Skeletal muscle cell (primary cell): ENCODE measurements at regions not wholly inside any gene's neighbourhood (a gene's known extent, or its start where the extent isn't known, plus 50 kb on each side); places are given as distances from the start of the nearest gene placed in this dataset.

Experiments used
- DNase-seq: peaks from one replicate; pipeline ENCODE4 v3.0.0-alpha.2; 2010; ENCODE audit warnings: low read depth
- H3K4me3 ChIP-seq: 2 replicates; pipeline ENCODE4 v1.5.1; 2011; ENCODE audit warnings: low read depth, mild to moderate bottlenecking, control low read depth, low read length, moderate library complexity

DNA sequence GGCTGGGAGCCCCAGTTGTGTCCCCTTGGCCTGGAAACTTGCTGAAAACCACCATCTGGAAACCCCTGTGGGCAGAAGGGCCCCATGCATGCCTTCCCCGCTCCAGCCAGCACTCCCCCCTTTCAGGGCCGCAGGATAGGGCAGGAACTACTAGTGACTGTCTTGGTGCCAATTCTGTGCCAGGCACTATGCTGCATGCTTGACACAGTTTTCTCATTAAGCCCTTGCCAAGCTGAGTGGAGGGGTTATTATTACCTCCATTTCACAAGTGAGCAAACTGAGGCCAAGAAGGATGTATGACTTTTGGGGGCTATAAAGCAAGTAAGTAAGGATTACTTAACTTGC is 73.6 kb upstream of the PJA1 start:
- no peak for DNase-seq
- no peak overlapping the region for H3K4me3 ChIP-seq

DNA sequence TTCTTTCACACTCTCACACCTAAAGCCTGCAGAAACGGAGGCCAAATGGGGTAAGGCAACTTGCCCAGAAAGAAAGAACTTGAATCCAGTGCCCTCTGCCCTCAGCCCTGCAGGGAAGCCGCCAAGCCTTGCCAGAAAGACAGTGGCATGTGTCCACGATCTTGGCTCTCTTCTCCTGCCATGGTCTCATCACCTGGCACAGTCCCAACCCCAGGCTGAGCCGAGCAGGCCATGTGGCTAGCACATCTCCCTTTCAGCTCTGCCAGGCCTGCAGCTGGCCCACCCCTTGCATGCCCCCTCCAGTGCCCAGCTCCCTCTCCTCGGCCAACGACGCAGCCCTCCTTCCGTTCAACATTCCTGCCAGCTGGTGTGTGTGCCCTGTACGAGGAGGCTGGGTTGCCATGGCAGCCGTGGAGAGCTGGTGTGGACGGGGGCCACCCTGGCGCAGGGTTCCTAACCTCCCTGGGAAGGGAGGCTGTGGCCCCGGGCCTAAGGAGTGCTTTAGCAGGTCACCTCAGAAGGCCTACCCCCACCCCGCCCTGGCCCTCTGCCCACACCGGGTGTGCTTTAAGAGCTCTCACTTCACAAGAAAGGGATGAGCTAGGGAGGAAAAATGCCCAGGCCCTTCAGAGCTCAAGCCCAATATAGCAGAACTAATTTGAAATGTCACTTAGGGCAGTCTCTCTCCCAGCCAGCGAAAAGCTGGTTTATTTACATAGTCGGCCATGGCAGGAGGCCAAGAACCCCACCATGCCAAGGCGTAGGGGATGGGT is 73.0 kb upstream of the PJA1 start:
- no peak overlapping the region for H3K4me3 ChIP-seq
- no peak for DNase-seq

DNA sequence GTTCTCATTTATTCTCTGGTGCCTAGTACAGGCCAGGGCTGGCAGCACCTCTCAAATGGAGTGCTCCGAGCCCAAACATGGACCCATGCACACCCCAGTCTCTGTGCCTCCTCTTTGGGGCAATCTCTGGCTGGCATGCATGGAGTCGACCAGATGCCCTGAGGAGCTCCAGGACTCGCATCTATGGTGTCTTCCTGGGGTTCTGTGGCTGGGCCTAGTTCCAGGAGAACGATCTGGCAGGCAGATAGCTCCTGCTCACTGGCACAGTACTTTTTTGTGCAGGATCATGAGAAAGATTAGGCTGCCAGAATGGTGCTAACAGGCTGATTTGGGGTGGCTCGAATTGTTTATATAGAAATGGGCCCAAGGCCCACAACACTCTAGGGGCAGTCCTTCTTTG is 72.0 kb upstream of the PJA1 start:
- no peak for DNase-seq
- H3K4me3 ChIP-seq: no peak overlapping the region

DNA sequence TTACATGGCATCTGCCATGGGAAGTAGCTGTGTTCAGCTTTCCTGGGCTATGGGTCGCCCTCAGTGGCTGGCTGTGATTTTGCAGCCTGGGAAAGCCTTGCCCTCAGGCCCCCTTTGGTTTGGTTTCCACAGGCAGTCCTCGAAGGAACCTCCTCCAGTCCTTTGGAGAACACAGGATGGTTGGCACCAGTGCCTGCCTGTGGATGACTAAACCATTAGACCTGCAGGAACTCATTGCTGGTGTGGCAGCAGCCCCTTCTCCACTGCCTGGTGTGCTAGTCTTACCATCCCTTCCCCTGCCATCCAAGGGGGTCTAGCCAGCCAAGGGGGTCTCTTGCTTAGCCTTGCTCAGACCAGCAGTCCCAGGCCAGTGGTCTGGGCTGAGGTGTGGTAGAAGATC is 71.4 kb upstream of the PJA1 start:
- H3K4me3 ChIP-seq: no peak overlapping the region
- DNase-seq: no peak

DNA sequence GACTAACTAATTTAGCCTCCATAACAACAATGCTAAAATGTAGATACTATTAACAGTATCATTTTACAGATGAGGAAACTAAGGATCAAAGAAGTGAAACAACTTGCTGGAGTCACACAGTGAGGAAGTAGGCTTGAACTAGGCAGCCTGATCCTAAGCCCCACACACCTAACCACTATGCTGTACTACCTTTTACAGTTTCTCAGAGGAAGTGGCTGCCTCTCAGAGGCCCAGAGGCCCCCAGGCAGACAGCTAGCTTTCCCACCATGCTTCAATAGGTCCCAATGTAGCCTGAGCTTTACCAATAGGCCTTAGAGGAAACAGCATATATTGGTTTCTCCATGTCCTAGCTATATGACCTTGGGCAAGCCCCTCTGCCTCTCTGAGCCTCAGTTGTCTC is 69.4 kb upstream of the PJA1 start:
- DNase-seq: no peak
- H3K4me3 ChIP-seq: no peak overlapping the region

DNA sequence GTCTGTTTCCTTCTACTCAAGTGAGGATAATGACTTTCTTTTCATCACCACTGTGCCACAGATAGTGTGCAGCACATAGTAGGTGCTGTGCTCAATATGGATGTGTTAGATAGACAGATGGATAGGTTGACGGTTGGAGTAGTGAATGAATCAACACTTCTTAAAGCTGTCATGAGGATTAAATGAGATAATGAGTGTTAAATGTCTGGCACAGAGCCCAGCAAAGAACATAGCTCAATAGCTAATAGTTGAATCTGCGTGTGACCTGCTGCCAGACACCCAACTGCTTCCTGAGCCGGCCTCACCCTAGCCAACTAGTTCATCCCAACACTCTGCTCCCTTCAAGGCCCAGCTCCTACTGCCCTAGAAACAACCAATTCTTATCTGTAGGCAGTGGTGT is 67.7 kb upstream of the PJA1 start:
- DNase-seq: no peak
- H3K4me3 ChIP-seq: no peak overlapping the region

DNA sequence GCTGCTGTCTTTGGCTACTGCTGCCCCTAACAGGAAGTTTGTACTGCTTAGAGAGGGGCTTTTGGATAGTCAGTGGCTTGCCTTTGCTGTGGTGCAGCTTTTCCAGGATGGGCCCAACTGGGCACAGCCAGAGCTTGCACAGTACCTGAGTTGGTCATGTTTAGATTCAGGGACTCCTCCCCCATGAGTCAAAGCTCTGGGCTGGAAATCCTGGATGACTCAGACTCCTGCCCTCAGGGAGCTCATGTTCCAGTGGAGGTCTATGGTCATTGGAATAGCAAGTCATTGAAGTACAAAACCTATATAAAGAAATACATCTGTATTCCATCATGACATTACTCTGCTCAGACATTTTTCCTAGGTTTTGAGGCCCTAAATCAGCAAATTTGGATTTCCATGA is 66.7 kb upstream of the PJA1 start:
- no peak overlapping the region for H3K4me3 ChIP-seq
- no peak for DNase-seq

DNA sequence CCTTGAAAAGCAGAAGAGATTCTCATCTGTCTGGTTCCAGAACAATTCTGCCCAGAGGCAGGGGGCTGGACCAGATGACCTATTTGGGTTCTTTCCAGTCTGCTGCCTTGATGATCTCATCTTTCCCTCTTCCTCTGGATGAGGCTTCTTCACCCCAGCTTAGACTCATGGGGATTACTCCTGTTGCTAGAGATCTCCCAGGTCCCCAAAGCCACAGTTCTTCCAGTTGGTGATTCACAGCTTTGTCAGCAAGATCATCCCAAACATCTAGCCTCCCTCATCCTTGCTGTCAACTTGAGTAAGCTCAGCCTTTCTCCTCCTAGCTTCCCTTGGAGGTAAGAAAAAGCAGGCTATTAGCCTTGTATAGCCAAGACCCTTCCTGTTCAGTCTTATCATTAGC is 64.2 kb upstream of the PJA1 start:
- peak; percentile 26 for DNase-seq
- H3K4me3 ChIP-seq: no peak overlapping the region

DNA sequence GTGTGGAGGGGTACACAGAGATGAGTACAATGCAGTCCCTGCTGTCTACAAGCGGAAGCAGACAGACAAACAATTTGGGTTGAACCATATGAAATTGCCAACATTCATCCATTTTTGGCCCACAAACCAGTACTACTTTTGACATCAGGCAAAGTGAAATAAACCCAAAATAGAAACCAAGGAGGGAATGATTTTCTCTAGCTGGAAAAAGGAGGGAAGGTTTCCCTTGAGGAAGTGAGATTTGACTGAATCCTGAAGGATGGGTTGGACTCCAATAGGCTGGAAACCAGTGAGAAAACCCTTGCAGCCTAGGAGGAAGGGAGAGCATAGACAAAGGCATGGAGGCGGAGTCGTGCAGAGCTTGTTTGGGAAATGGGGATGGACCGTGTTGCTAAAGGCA is 63.5 kb upstream of the PJA1 start:
- no peak overlapping the region for H3K4me3 ChIP-seq
- no peak for DNase-seq

DNA sequence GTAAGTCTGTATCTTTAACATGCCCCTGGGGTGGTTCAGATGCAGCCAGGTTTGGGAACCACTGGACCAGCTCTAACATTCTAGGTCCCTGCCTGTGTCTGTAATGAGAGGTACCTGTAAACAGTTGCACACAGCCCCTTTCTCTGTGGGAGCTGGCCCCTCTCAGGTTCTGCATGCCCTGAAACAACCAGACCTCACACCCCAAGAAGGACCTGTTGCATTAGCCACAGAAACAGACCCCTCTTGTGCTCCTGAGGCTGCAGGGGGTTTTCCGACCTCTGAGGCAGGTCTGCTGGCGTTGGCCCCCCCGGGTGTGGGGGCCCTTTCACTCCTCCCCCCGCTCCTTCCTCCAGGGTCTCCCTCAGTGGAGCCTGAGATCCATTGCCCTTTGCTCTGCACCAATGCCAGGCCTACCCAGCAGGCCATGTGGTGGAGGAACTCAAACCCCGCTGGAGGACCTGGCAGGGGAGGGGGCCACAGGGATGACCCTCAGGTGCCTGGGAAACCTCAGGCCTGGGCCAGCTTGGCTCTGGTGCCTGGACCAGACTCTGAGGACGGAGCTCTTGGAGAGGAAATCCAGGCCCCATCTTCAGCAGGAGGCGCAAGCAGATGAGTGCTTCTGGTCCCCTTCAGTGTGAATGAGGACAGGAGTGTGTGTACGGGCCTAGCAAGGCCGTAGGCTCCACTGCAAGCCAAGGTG is 61.4 kb upstream of the PJA1 start:
- no peak overlapping the region for H3K4me3 ChIP-seq
- DNase-seq: no peak

DNA sequence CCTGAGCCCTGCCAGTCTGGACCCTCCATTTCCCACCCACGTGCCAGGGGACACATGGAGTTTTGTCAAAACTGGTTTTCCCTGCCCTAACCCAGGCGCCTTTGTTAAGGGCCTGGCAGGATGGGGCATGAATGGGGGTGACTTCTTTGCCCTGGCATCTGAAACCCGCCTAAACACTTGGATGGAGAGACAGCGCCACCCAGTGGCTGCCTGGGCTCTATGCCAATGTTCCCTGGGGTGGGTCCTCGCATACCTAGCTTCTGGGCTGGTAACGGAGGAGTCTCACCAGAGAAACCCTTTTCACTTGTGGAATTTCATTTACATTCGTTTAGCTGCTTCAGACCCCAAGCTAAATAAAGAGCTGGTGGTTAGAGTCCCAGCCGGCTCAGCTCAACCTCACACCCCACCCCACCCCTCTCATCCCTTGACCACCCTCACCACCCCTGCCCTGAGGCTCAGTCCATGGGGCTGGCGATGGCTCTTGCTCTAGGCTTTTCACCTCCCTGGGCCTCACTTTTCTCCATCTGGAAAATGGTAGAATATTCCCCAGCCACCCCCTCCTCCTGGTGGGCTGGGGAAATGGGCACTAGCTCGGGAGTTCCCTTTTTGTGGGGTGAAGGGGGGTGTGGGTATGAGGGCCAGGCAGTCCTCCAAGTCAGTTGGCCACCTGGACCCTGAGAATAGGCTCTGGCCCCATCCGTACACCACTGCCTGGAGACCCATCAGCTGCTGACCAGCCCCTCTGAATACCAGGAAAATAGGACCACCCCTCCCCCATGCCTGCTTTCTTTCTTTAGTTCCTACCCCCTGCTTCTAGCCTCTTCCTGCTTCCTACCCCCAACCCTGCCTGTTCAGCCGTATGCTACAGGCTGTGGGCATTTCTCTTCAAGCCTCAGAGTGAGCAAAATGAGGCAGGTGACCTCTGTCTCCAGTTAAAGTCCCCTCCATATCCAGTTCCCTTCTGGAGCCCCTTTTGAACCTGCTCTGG is 57.1 kb upstream of the PJA1 start:
- DNase-seq: peak; percentile 10
- no peak overlapping the region for H3K4me3 ChIP-seq

DNA sequence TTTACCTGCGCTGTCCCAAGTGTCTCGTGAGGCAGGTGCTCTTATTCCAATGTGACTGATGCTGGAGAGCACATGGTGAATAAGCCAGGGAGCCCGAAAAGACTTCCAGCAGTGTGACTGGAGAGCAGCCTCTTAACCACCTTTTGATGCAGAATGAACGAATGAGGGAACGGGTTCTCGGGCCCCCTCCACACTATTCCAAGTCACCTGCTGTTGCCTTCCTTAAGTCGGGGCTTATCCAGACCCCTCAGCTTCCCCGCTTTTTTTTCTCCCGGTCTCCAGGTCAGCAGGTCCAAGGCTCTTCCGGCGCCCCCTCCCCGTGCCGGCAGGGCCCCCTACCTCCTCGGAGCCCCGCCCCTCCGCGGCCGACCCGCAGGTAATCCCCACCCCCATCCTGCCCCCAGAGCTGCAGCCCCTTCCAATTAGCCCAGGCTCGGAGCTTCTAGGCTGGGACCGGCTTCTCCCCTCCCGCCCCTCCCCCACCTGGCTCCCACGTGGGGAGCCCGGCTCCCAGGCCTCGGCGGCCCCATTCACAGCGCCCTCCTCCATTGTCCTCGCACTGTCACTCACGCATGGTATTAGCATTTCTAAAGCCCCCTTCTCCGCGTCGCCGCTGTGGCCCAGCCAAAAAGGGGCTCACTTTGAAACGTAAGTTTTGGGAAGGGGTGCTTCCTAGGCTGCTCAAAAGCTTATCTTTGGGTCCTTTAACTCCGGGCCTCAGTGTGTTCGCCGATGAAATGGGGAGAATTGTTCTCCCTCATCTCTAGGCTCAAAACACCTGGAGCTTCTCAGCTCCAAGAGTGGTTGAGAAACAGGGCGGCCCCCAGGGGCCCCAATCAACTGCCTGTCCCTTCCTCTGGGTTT is 56.2 kb upstream of the PJA1 start:
- no peak overlapping the region for H3K4me3 ChIP-seq
- DNase-seq: no peak

DNA sequence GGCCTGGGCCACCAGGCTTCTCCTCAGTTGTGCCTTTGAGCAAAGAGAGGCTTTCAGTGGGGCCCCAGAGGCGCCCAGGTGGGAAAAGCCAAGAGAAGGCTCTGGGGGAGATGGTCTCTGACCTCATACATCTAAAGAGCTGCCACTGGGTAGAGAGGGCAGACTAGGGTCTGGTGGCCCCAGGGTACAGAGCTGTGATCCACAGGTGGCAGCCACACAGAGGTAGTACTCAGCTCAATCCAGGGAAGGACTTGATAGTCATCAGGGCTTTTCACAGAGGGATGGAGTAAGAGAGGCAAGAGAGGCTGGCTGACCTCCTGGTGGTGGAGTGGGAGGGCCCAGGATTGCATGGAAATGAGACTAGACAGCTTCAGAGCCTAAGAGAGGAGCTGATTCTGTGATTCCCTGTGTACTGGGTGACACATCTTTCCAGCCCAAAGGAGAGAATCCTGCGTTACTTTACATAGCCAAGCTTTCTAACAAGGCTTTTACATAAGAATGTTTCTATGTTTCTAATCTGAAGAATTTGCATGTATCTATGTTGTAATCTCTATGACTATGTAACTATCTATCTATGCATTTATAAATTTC is 53.2 kb upstream of the PJA1 start:
- DNase-seq: no peak
- no peak overlapping the region for H3K4me3 ChIP-seq

DNA sequence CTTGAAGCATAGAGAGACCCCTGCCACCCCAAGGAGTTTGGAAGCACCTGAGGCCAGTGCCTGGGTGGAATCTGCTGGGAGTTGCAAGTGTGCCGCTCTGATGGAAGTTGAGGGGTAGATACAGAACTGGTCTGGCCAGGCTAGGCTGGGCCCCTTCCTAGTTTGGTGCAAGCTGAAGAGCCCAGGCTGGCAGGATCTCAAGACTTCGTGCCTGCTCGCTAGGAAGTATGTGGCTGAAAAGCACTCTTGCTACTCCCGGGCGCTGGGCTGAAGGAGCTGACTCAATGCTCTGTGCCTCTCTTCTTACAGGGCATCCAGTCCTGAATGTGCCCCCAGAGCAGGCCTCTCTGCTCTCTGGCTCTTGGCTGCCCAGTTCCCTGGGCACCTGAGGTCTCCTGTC is 51.7 kb upstream of the PJA1 start:
- no peak overlapping the region for H3K4me3 ChIP-seq
- DNase-seq: no peak

DNA sequence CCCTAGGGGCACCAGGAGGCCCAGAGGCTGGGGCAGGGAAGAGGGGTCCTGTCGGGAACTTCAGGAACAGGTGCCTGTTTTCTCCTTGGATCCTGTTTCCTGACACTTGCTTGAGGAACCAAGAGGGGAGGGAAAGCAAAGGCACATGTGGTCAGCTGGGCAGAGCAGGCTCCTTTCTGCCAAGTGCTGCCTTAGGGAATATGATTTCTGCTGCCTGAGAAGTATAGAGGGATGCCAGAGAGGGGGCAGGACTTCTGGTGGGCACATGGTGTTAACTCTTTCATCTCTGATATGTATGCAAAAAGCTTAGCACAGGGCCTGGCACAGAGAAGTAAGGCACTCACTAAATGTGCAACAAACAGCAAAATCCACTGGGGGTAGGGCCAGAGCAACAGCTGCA is 51.2 kb upstream of the PJA1 start:
- no peak overlapping the region for H3K4me3 ChIP-seq
- no peak for DNase-seq

DNA sequence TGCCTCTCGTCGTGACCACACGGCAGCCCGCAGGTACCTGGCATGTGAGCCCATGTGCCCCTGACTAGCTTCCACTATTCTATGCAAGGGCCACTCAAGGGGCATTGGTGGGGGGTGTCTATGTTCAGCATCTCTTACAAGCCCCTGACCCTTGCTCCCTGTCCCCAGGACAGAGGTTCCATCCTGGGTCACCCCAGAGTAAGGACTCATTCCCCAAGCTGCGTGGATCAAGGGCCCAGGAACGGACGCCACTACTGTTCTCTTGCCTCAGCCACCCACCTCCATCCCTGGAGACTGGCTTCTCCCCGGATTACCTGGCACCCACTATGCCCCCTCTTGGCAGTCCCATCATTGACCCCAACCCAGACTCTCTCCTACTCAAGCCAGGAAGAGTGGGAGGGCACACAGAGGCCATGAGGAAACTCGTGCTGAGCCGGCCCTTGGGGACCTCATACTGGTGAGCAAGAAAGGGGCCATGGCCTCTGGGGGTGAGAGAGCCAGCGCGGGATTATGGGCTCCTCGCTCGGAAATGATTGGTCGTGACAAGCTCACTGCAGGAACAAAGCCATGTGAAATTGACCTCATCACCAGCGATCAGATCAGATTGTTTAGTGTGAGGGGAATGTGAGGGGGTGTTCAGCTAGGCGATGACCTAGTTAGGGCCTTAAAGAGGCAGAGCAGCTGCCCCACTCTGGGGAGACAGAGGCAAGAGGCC is 50.1 kb upstream of the PJA1 start:
- DNase-seq: no peak

More for the DNA sequence above, 50.1 kb upstream of the PJA1 start:
- H3K4me3 ChIP-seq: no peak overlapping the region
